ENCODE measurements at regions not wholly inside any gene's neighbourhood (a gene's known extent, or its start where the extent isn't known, plus 50 kb on each side); places are given as distances from the start of the nearest gene placed in this dataset.
A peak's percentile ranks its signal among the peaks of the same experiment; 100 is the strongest.

- POLR2A ChIA-PET: no interaction called here
- CTCF ChIA-PET: no interaction called here
- H3K4me3 ChIP-seq (ENCODE audit: low read depth, low read length): peak overlapping the region; percentile 47
- peaks cover 10% of the 10 kb centered on the region for H3K27me3 ChIP-seq (ENCODE audit: control insufficient read depth, insufficient read depth, low read length)
- H3K9me3 ChIP-seq (ENCODE audit: control insufficient read depth, insufficient read depth, low read length): no peaks in the 10 kb centered on the region; the same call in 1 of the 2 replicates
- no peak for DNase-seq (ENCODE audit: low read depth, low spot score)
- H3K27ac ChIP-seq (ENCODE audit: low read depth, low read length): no peak overlapping the region
- no peak for TF ChIP-seq CTCF (IDR thresholded peaks at IDR 0.05; ENCODE audit: low read depth, low read length)
Observed at GRCh38 chrY:12537226-12537854, 163.7 kb upstream of the USP9Y start.

GRCh38 chrY:12546746-12547420 lies 154.1 kb upstream of the USP9Y start:
- H3K27ac ChIP-seq (ENCODE audit: low read depth, low read length): no peak overlapping the region
- ChIA-PET POLR2A (no interaction called here), CTCF (interaction anchor here (0.7 to 1.2 kb wide), 3 partner anchors 9 to 16 kb away, joined by 3 read pairs; no protein-coding TSS in a partner anchor)
- no peak for TF ChIP-seq CTCF (IDR thresholded peaks at IDR 0.05; ENCODE audit: low read depth, low read length)
- no peaks in the 10 kb centered on the region for H3K9me3 ChIP-seq (ENCODE audit: control insufficient read depth, insufficient read depth, low read length)
- no peak overlapping the region for H3K4me3 ChIP-seq (ENCODE audit: low read depth, low read length)
- no peak for DNase-seq (ENCODE audit: low read depth, low spot score)
- H3K27me3 ChIP-seq (ENCODE audit: control insufficient read depth, insufficient read depth, low read length): no peaks in the 10 kb centered on the region

GRCh38 chrY:12552471-12553283 lies 148.4 kb upstream of the USP9Y start:
- peak overlapping the region; percentile 86 for H3K27ac ChIP-seq (ENCODE audit: low read depth, low read length)
- no peak overlapping the region for H3K4me3 ChIP-seq (ENCODE audit: low read depth, low read length)
- peak; percentile 68 for DNase-seq (ENCODE audit: low read depth, low spot score)
- H3K9me3 ChIP-seq (ENCODE audit: control insufficient read depth, insufficient read depth, low read length): no peaks in the 10 kb centered on the region
- ChIA-PET CTCF (no interaction called here), POLR2A (interaction anchor here (0.8 to 1.3 kb wide), 2 partner anchors 27 to 98 kb away, joined by 3 read pairs; no protein-coding TSS in a partner anchor)
- no peak for TF ChIP-seq CTCF (IDR thresholded peaks at IDR 0.05; ENCODE audit: low read depth, low read length)
- no peaks in the 10 kb centered on the region for H3K27me3 ChIP-seq (ENCODE audit: control insufficient read depth, insufficient read depth, low read length)

GRCh38 chrY:12553909-12554308 lies 147.1 kb upstream of the USP9Y start:
- ChIA-PET CTCF (no interaction called here), POLR2A (no interaction called here)
- DNase-seq (ENCODE audit: low read depth, low spot score): no peak

More at GRCh38 chrY:12553909-12554308, 147.1 kb upstream of the USP9Y start:
- TF ChIP-seq CTCF (IDR thresholded peaks at IDR 0.05; ENCODE audit: low read depth, low read length): 0 out of 2 replicates have a peak, but pooled peaks have one; percentile 2
- H3K27ac ChIP-seq (ENCODE audit: low read depth, low read length): peak overlapping the region; percentile 87
- H3K9me3 ChIP-seq (ENCODE audit: control insufficient read depth, insufficient read depth, low read length): no peaks in the 10 kb centered on the region
- no peak overlapping the region for H3K4me3 ChIP-seq (ENCODE audit: low read depth, low read length)
- H3K27me3 ChIP-seq (ENCODE audit: control insufficient read depth, insufficient read depth, low read length): no peaks in the 10 kb centered on the region
